ENCODE measurements at regions not wholly inside any gene's neighbourhood (a gene's known extent, or its start where the extent isn't known, plus 50 kb on each side); places are given as distances from the start of the nearest gene placed in this dataset.

GRCh38 chr13:22009937-22010336 is 339.1 kb downstream of the FGF9 start:
- DNase-seq (ENCODE audit: low spot score): no peak

- no peak for DNase-seq (ENCODE audit: low spot score)
Measured at GRCh38 chr13:22012686-22013085, 341.8 kb downstream of the FGF9 start.

GRCh38 chr13:22014469-22014868 is 343.6 kb downstream of the FGF9 start:
- peak; percentile 15 for DNase-seq (ENCODE audit: low spot score)

- DNase-seq (ENCODE audit: low spot score): no peak
Measured at GRCh38 chr13:22017226-22017625, 346.4 kb downstream of the FGF9 start.

- no peak for DNase-seq (ENCODE audit: low spot score)
Measured at GRCh38 chr13:22018076-22018835, 347.4 kb downstream of the FGF9 start.

GRCh38 chr13:22018836-22019210 is 347.9 kb downstream of the FGF9 start:
- no peak for DNase-seq (ENCODE audit: low spot score)

GRCh38 chr13:22024381-22024994 is 353.6 kb downstream of the FGF9 start:
- peak; percentile 3 for DNase-seq (ENCODE audit: low spot score)

- DNase-seq (ENCODE audit: low spot score): peak; percentile 2
Measured at GRCh38 chr13:22027566-22027965, 356.7 kb downstream of the FGF9 start.

- no peak for DNase-seq (ENCODE audit: low spot score)
Measured at GRCh38 chr13:22028831-22029230, 358.0 kb downstream of the FGF9 start.

- DNase-seq (ENCODE audit: low spot score): no peak
Measured at GRCh38 chr13:22030321-22030720, 359.4 kb downstream of the FGF9 start.

GRCh38 chr13:22031702-22032286 is 360.9 kb downstream of the FGF9 start:
- no peak for DNase-seq (ENCODE audit: low spot score)

- no peak for DNase-seq (ENCODE audit: low spot score)
Measured at GRCh38 chr13:22032905-22033304, 362.0 kb downstream of the FGF9 start.

GRCh38 chr13:22039961-22040360 is 369.1 kb downstream of the FGF9 start:
- DNase-seq (ENCODE audit: low spot score): no peak

GRCh38 chr13:22040810-22041364 is 370.0 kb downstream of the FGF9 start:
- peak; percentile 38 for DNase-seq (ENCODE audit: low spot score)

GRCh38 chr13:22041741-22042140 is 370.9 kb downstream of the FGF9 start:
- DNase-seq (ENCODE audit: low spot score): no peak

- DNase-seq (ENCODE audit: low spot score): peak; percentile 61
Measured at GRCh38 chr13:22047082-22047784, 376.4 kb downstream of the FGF9 start.

- no peak for DNase-seq (ENCODE audit: low spot score)
Measured at GRCh38 chr13:22047785-22048104, 376.9 kb downstream of the FGF9 start.

- DNase-seq (ENCODE audit: low spot score): peak; percentile 67
Measured at GRCh38 chr13:22049384-22049783, 378.5 kb downstream of the FGF9 start.

GRCh38 chr13:22050951-22051563 is 380.2 kb downstream of the FGF9 start:
- DNase-seq (ENCODE audit: low spot score): no peak

- no peak for DNase-seq (ENCODE audit: low spot score)
Measured at GRCh38 chr13:22053053-22053452, 382.2 kb downstream of the FGF9 start.

- no peak for DNase-seq (ENCODE audit: low spot score)
Measured at GRCh38 chr13:22055259-22055658, 384.4 kb downstream of the FGF9 start.

GRCh38 chr13:22060187-22060586 is 389.3 kb downstream of the FGF9 start:
- no peak for DNase-seq (ENCODE audit: low spot score)

All from kidney tubule cell (primary cell).